ENCODE measurements at regions not wholly inside any gene's neighbourhood (a gene's known extent, or its start where the extent isn't known, plus 50 kb on each side); places are given as distances from the start of the nearest gene placed in this dataset.
"Not testable (repeated sequence)": the region's sequence is repeated elsewhere in the genome, so short reads cannot be mapped to it uniquely, and the experiment has no call there.

- Histone ChIP-seq H3K79me1 (ENCODE audit: low read length) (peaks cover 2% of the 10 kb centered on the region), H2AK5ac (ENCODE audit: low read length) (no peak overlapping the region), H4K91ac (ENCODE audit: low read depth, low read length) (no peak overlapping the region), H3K27ac (ENCODE audit: low read depth, low read length) (no peak overlapping the region), H3K4ac (ENCODE audit: low read depth, low read length) (peak overlapping the region; percentile 12), H2BK12ac (ENCODE audit: low read length) (no peak overlapping the region), H4K12ac (ENCODE audit: low read depth, low read length) (peak overlapping the region; percentile 59), H3K4me1 (ENCODE audit: control insufficient read depth in 1 of 2, insufficient read depth in 2 of 2, low read length in 2 of 2) (no peaks in the 10 kb centered on the region), H4K8ac (ENCODE audit: low read depth, low read length) (peak overlapping the region; percentile 68), H3K79me2 (ENCODE audit: control insufficient read depth, insufficient read depth, low read length, poor library complexity) (peaks cover 2% of the 10 kb centered on the region), H3K14ac (ENCODE audit: low read length) (peak overlapping the region; percentile 75), H3K4me2 (ENCODE audit: low read length) (peak overlapping the region; percentile 68), H2BK5ac (ENCODE audit: low read depth, low read length, poor library complexity) (peak overlapping the region; percentile 12), H3K9ac (ENCODE audit: low read length) (no peak overlapping the region), H3K4me3 (ENCODE audit: low read depth, low read length) (peak overlapping the region; percentile 94), H3K23ac (ENCODE audit: low read length) (no peak overlapping the region), H2AFZ (ENCODE audit: insufficient read depth, low read length, poor library complexity) (peak overlapping the region; percentile 91), H3K9me3 (ENCODE audit: insufficient read depth, low read depth, low read length) (no peaks in the 10 kb centered on the region), H2BK120ac (ENCODE audit: insufficient read depth, low read length, poor library complexity) (no peak overlapping the region), H3K36me3 (ENCODE audit: control insufficient read depth in 1 of 2, insufficient read depth in 2 of 2, low read length in 2 of 2) (no peaks in the 10 kb centered on the region), H3K18ac (ENCODE audit: low read length) (peak overlapping the region; percentile 77), H3K27me3 (ENCODE audit: insufficient read depth, low read length) (no peaks in the 10 kb centered on the region)
- no CpG with 5 or more reads among the region's 103 CpGs for WGBS (ENCODE audit: extremely low coverage, insufficient coverage, insufficient read length)
- peak; percentile 93 to 94 for DNase-seq
Observed at GRCh38 chr2:242088471-242089212, 219.1 kb downstream of the RTP5 start.

GRCh38 chr2:242089213-242089549 is 219.7 kb downstream of the RTP5 start:
- H3K4ac ChIP-seq (ENCODE audit: low read depth, low read length); H4K12ac ChIP-seq (ENCODE audit: low read depth, low read length); H3K27ac ChIP-seq (ENCODE audit: low read depth, low read length); H2BK120ac ChIP-seq (ENCODE audit: insufficient read depth, low read length, poor library complexity); H2BK5ac ChIP-seq (ENCODE audit: low read depth, low read length, poor library complexity); H3K79me2 ChIP-seq (ENCODE audit: control insufficient read depth, insufficient read depth, low read length, poor library complexity); H3K23ac ChIP-seq (ENCODE audit: low read length); H2BK12ac ChIP-seq (ENCODE audit: low read length); H3K18ac ChIP-seq (ENCODE audit: low read length); H3K4me1 ChIP-seq (ENCODE audit: control insufficient read depth in 1 of 2, insufficient read depth in 2 of 2, low read length in 2 of 2); H2AK5ac ChIP-seq (ENCODE audit: low read length); DNase-seq; H3K9ac ChIP-seq (ENCODE audit: low read length); H3K14ac ChIP-seq (ENCODE audit: low read length); H2AFZ ChIP-seq (ENCODE audit: insufficient read depth, low read length, poor library complexity); H3K27me3 ChIP-seq (ENCODE audit: insufficient read depth, low read length); H3K36me3 ChIP-seq (ENCODE audit: control insufficient read depth in 1 of 2, insufficient read depth in 2 of 2, low read length in 2 of 2); H4K91ac ChIP-seq (ENCODE audit: low read depth, low read length); H3K9me3 ChIP-seq (ENCODE audit: insufficient read depth, low read depth, low read length); H3K79me1 ChIP-seq (ENCODE audit: low read length): not testable (repeated sequence)
- H3K4me3 ChIP-seq (ENCODE audit: low read depth, low read length) = peak overlapping the region; percentile 94
- peak overlapping the region; percentile 68 for H3K4me2 ChIP-seq (ENCODE audit: low read length)
- WGBS (ENCODE audit: extremely low coverage, insufficient coverage, insufficient read length) = no CpG with 5 or more reads among the region's 20 CpGs
- peak overlapping the region; percentile 42 for H4K8ac ChIP-seq (ENCODE audit: low read depth, low read length)

GRCh38 chr2:242097278-242097677 is 227.7 kb downstream of the RTP5 start:
- not testable (repeated sequence) for H2BK12ac ChIP-seq (ENCODE audit: low read length); H2BK120ac ChIP-seq (ENCODE audit: insufficient read depth, low read length, poor library complexity); H2AK5ac ChIP-seq (ENCODE audit: low read length); H3K14ac ChIP-seq (ENCODE audit: low read length); H3K79me2 ChIP-seq (ENCODE audit: control insufficient read depth, insufficient read depth, low read length, poor library complexity); H3K27ac ChIP-seq (ENCODE audit: low read depth, low read length); H4K91ac ChIP-seq (ENCODE audit: low read depth, low read length); H3K18ac ChIP-seq (ENCODE audit: low read length); H3K4ac ChIP-seq (ENCODE audit: low read depth, low read length); H4K8ac ChIP-seq (ENCODE audit: low read depth, low read length); H3K36me3 ChIP-seq (ENCODE audit: control insufficient read depth in 1 of 2, insufficient read depth in 2 of 2, low read length in 2 of 2); H3K9me3 ChIP-seq (ENCODE audit: insufficient read depth, low read depth, low read length); H2BK5ac ChIP-seq (ENCODE audit: low read depth, low read length, poor library complexity); H3K4me1 ChIP-seq (ENCODE audit: control insufficient read depth in 1 of 2, insufficient read depth in 2 of 2, low read length in 2 of 2); H2AFZ ChIP-seq (ENCODE audit: insufficient read depth, low read length, poor library complexity); H3K23ac ChIP-seq (ENCODE audit: low read length); H3K27me3 ChIP-seq (ENCODE audit: insufficient read depth, low read length); H3K79me1 ChIP-seq (ENCODE audit: low read length); H3K4me3 ChIP-seq (ENCODE audit: low read depth, low read length); DNase-seq; H3K4me2 ChIP-seq (ENCODE audit: low read length); H4K12ac ChIP-seq (ENCODE audit: low read depth, low read length); H3K9ac ChIP-seq (ENCODE audit: low read length)
- no CpG with 5 or more reads among the region's 1 CpG for whole genome bisulfite sequencing (ENCODE audit: extremely low coverage, insufficient coverage, insufficient read length)

GRCh38 chr2:242098034-242098433 is 228.5 kb downstream of the RTP5 start:
- H2AFZ ChIP-seq (ENCODE audit: insufficient read depth, low read length, poor library complexity) = no peak overlapping the region
- H3K14ac ChIP-seq (ENCODE audit: low read length) = no peak overlapping the region
- H3K4ac ChIP-seq (ENCODE audit: low read depth, low read length) = no peak overlapping the region
- H4K91ac ChIP-seq (ENCODE audit: low read depth, low read length) = no peak overlapping the region
- H4K8ac ChIP-seq (ENCODE audit: low read depth, low read length) = no peak overlapping the region
- WGBS (ENCODE audit: extremely low coverage, insufficient coverage, insufficient read length) = no CpG with 5 or more reads among the region's 1 CpG
- H2AK5ac ChIP-seq (ENCODE audit: low read length) = no peak overlapping the region
- no peak overlapping the region for H3K4me2 ChIP-seq (ENCODE audit: low read length)
- H3K79me2 ChIP-seq (ENCODE audit: control insufficient read depth, insufficient read depth, low read length, poor library complexity) = no peaks in the 10 kb centered on the region
- H2BK12ac ChIP-seq (ENCODE audit: low read length) = no peak overlapping the region
- H2BK5ac ChIP-seq (ENCODE audit: low read depth, low read length, poor library complexity) = no peak overlapping the region
- H4K12ac ChIP-seq (ENCODE audit: low read depth, low read length) = no peak overlapping the region
- H2BK120ac ChIP-seq (ENCODE audit: insufficient read depth, low read length, poor library complexity) = no peak overlapping the region
- no peak for DNase-seq
- H3K79me1 ChIP-seq (ENCODE audit: low read length) = no peaks in the 10 kb centered on the region
- no peak overlapping the region for H3K18ac ChIP-seq (ENCODE audit: low read length)
- no peak overlapping the region for H3K23ac ChIP-seq (ENCODE audit: low read length)
- no peak overlapping the region for H3K4me3 ChIP-seq (ENCODE audit: low read depth, low read length)
- H3K9ac ChIP-seq (ENCODE audit: low read length) = no peak overlapping the region
- no peak overlapping the region for H3K27ac ChIP-seq (ENCODE audit: low read depth, low read length)
- H3K9me3 ChIP-seq (ENCODE audit: insufficient read depth, low read depth, low read length) = no peaks in the 10 kb centered on the region
- no peaks in the 10 kb centered on the region for H3K4me1 ChIP-seq (ENCODE audit: control insufficient read depth in 1 of 2, insufficient read depth in 2 of 2, low read length in 2 of 2)
- H3K36me3 ChIP-seq (ENCODE audit: control insufficient read depth in 1 of 2, insufficient read depth in 2 of 2, low read length in 2 of 2) = peaks cover 0 to 8% of the 10 kb centered on the region in 2 experiments
- no peaks in the 10 kb centered on the region for H3K27me3 ChIP-seq (ENCODE audit: insufficient read depth, low read length)

Data from trophoblast cell (in vitro differentiated cells and primary cell).